ENCODE measurements at regions not wholly inside any gene's neighbourhood (a gene's known extent, or its start where the extent isn't known, plus 50 kb on each side); places are given as distances from the start of the nearest gene placed in this dataset.

DNA sequence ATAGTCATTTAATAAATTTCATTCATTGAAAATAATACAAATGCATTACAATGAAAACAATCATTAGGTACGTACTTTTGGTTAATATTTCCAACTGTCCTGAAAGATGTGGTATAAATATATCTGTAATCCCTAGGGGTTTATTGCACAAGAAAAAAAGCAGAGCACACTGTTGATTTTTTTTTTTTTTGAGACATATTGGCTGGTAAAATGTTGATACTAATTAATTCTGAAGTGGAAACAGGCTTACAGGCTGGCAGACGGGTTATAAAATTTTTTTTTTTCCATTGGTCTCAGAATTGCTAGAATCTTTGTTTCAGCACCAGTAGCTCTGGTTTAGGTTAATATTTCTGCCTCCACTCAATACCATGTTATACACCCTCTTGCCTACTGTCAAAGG is 193.6 kb downstream of the MAP2K6 start:
- in situ Hi-C loops (cut with HindIII; ENCODE audit: extremely low pct_ligation_motif_present, low pct_unique_long_range_greater_than_20kb), result no loop called here

More for the DNA sequence above, 193.6 kb downstream of the MAP2K6 start:
- Histone ChIP-seq H3K79me2 (ENCODE audit: insufficient read depth, low read length) (no peaks in the 10 kb centered on the region), H3K27ac (ENCODE audit: extremely low read length, insufficient read depth, low read length) (no peak overlapping the region), H2AFZ (ENCODE audit: low read length) (no peak overlapping the region), H3K36me3 (replicated peaks in 1 of 2; ENCODE audit: control insufficient read depth in 1 of 2, insufficient read depth in 2 of 2, low read length in 2 of 2) (no peaks in the 10 kb centered on the region), H3K9ac (ENCODE audit: insufficient read depth, low read depth, low read length) (no peak overlapping the region), H3K4me3 (replicated peaks in 1 of 3; ENCODE audit: insufficient read depth in 1 of 3, low read depth in 2 of 3, low read length in 3 of 3) (no peak overlapping the region), H4K20me1 (ENCODE audit: insufficient read depth, low read length) (no peaks in the 10 kb centered on the region), H3K27me3 (ENCODE audit: control insufficient read depth in 1 of 2, insufficient read depth in 2 of 2, low read length in 2 of 2) (no peaks in the 10 kb centered on the region), H3K9me3 (ENCODE audit: low read length) (0 out of 2 replicates have a peak, but pooled peaks cover 5% of the 10 kb centered on the region), H3K4me1 (ENCODE audit: insufficient read depth, low read length) (peaks cover 10% of the 10 kb centered on the region), H3K4me2 (ENCODE audit: low read depth, low read length) (no peak overlapping the region)
- FAIRE-seq (no peak), DNase-seq (ENCODE audit: low spot score) (no peak), ATAC-seq (no peak)
- intact Hi-C loops (cut with micrococcal nuclease; ENCODE audit: unreplicated experiment), result no loop called here
- no peak for TF ChIP-seq TMF1 (CRISPR knock-in tag; IDR thresholded peaks at IDR 0.05; ENCODE audit: low read depth)
- TF ChIP-seq, protein P1, sequence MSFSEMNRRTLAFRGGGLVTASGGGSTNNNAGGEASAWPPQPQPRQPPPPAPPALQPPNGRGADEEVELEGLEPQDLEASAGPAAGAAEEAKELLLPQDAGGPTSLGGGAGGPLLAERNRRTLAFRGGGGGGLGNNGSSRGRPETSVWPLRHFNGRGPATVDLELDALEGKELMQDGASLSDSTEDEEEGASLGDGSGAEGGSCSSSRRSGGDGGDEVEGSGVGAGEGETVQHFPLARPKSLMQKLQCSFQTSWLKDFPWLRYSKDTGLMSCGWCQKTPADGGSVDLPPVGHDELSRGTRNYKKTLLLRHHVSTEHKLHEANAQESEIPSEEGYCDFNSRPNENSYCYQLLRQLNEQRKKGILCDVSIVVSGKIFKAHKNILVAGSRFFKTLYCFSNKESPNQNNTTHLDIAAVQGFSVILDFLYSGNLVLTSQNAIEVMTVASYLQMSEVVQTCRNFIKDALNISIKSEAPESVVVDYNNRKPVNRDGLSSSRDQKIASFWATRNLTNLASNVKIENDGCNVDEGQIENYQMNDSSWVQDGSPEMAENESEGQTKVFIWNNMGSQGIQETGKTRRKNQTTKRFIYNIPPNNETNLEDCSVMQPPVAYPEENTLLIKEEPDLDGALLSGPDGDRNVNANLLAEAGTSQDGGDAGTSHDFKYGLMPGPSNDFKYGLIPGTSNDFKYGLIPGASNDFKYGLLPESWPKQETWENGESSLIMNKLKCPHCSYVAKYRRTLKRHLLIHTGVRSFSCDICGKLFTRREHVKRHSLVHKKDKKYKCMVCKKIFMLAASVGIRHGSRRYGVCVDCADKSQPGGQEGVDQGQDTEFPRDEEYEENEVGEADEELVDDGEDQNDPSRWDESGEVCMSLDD (CRISPR knock-in tag; IDR thresholded peaks at IDR 0.05; ENCODE audit: borderline replicate concordance), result no peak
- TF ChIP-seq AHR (CRISPR knock-in tag; IDR thresholded peaks at IDR 0.05), result no peak
- TF ChIP-seq DNMT3B (CRISPR knock-in tag; conservative IDR thresholded peaks at IDR 0.05), result no peak
- no peak for TF ChIP-seq ARNT (IDR thresholded peaks at IDR 0.05)
- no peak for TF ChIP-seq ZNF143 (CRISPR knock-in tag; IDR thresholded peaks at IDR 0.05)
- no peak for TF ChIP-seq HNRNPLL (IDR thresholded peaks at IDR 0.05; ENCODE audit: low read depth, low read length, poor library complexity, severe bottlenecking)
- TF ChIP-seq, protein P2, sequence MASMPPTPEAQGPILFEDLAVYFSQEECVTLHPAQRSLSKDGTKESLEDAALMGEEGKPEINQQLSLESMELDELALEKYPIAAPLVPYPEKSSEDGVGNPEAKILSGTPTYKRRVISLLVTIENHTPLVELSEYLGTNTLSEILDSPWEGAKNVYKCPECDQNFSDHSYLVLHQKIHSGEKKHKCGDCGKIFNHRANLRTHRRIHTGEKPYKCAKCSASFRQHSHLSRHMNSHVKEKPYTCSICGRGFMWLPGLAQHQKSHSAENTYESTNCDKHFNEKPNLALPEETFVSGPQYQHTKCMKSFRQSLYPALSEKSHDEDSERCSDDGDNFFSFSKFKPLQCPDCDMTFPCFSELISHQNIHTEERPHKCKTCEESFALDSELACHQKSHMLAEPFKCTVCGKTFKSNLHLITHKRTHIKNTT (CRISPR knock-in tag; IDR thresholded peaks at IDR 0.05), result no peak
- no peak for TF ChIP-seq CHCHD3 (CRISPR knock-in tag; IDR thresholded peaks at IDR 0.05)
- no peak for TF ChIP-seq ZSCAN30 (CRISPR knock-in tag; IDR thresholded peaks at IDR 0.05)
- TF ChIP-seq POGZ (CRISPR knock-in tag; IDR thresholded peaks at IDR 0.05), result no peak
- TF ChIP-seq TEAD2 (CRISPR knock-in tag; IDR thresholded peaks at IDR 0.05), result no peak
- no peak for TF ChIP-seq ZNF670 (CRISPR knock-in tag; IDR thresholded peaks at IDR 0.05; ENCODE audit: borderline replicate concordance)
- TF ChIP-seq GATAD2A (CRISPR knock-in tag; IDR thresholded peaks at IDR 0.05), result no peak
- no peak for TF ChIP-seq SRSF4 (IDR thresholded peaks at IDR 0.05; ENCODE audit: low read depth, low read length, poor library complexity, severe bottlenecking)
- TF ChIP-seq, protein P3, sequence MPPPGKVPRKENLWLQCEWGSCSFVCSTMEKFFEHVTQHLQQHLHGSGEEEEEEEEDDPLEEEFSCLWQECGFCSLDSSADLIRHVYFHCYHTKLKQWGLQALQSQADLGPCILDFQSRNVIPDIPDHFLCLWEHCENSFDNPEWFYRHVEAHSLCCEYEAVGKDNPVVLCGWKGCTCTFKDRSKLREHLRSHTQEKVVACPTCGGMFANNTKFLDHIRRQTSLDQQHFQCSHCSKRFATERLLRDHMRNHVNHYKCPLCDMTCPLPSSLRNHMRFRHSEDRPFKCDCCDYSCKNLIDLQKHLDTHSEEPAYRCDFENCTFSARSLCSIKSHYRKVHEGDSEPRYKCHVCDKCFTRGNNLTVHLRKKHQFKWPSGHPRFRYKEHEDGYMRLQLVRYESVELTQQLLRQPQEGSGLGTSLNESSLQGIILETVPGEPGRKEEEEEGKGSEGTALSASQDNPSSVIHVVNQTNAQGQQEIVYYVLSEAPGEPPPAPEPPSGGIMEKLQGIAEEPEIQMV (CRISPR knock-in tag; IDR thresholded peaks at IDR 0.05; ENCODE audit: low read depth), result no peak
- TF ChIP-seq ZNF264 (CRISPR knock-in tag; IDR thresholded peaks at IDR 0.05), result no peak
- no TSS peak for BruUV-seq (replicated peaks)
- WGBS (ENCODE audit: low lambda C conversion rate), result 97% methylated on average over 2 of the region's 2 CpGs
- CTCF ChIA-PET (ENCODE audit: low intra/inter-chr PET ratio, low total read pairs), result no interaction called here
- POLR2A ChIA-PET, result no interaction called here

Measured in HepG2 (cell line).